ENCODE measurements at regions not wholly inside any gene's neighbourhood (a gene's known extent, or its start where the extent isn't known, plus 50 kb on each side); places are given as distances from the start of the nearest gene placed in this dataset.

DNA sequence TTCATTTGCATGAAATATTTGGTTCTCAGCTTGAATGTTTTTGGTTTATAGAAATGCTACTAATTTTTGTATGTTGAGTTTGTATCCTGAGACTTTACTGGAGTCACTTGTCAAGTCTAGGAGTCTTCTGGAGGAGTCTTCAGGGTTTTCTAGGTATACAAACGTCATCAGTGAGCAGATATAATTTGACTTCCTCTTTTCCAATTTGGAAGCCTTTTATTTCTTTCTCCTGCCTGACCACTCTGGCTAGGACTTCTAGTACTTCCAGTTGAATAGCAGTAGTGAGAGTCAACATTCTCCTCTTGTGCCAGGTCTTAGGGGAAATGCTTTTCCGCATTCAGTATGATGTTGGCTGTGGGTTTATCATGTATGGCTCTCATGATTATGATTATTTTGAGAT, 55.4 kb upstream of the THUMPD2 start:
- TF ChIP-seq, protein P1, sequence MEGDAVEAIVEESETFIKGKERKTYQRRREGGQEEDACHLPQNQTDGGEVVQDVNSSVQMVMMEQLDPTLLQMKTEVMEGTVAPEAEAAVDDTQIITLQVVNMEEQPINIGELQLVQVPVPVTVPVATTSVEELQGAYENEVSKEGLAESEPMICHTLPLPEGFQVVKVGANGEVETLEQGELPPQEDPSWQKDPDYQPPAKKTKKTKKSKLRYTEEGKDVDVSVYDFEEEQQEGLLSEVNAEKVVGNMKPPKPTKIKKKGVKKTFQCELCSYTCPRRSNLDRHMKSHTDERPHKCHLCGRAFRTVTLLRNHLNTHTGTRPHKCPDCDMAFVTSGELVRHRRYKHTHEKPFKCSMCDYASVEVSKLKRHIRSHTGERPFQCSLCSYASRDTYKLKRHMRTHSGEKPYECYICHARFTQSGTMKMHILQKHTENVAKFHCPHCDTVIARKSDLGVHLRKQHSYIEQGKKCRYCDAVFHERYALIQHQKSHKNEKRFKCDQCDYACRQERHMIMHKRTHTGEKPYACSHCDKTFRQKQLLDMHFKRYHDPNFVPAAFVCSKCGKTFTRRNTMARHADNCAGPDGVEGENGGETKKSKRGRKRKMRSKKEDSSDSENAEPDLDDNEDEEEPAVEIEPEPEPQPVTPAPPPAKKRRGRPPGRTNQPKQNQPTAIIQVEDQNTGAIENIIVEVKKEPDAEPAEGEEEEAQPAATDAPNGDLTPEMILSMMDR (IDR thresholded peaks at IDR 0.05 in 2 of 3, conservative IDR thresholded peaks at IDR 0.05 in 1 of 3; ENCODE audit: control insufficient read depth in 2 of 3, extremely low read depth in 1 of 3, insufficient read depth in 1 of 3, low read depth in 3 of 3, low read length in 3 of 3) = no peak
- no peak for TF ChIP-seq RELA (IDR thresholded peaks at IDR 0.05; ENCODE audit: borderline replicate concordance, partially characterized antibody)
- no peak for TF ChIP-seq CREM (IDR thresholded peaks at IDR 0.05; ENCODE audit: low read depth)
- TF ChIP-seq RCOR1 (conservative IDR thresholded peaks at IDR 0.05; ENCODE audit: low read depth, low read length) = no peak
- no peak for TF ChIP-seq CREB1 (IDR thresholded peaks at IDR 0.05; ENCODE audit: low read depth)
- no peak for TF ChIP-seq SMC3 (IDR thresholded peaks at IDR 0.05; ENCODE audit: borderline replicate concordance, low read length)
- TF ChIP-seq EGR1 (IDR thresholded peaks at IDR 0.05; ENCODE audit: borderline replicate concordance in 1 of 2, low read depth in 2 of 2, low read length in 2 of 2) = no peak
- no peak for TF ChIP-seq KDM1A (IDR thresholded peaks at IDR 0.05; ENCODE audit: borderline replicate concordance)

All from GM12878 (cell line).